H1 (cell line): ENCODE measurements at regions not wholly inside any gene's neighbourhood (a gene's known extent, or its start where the extent isn't known, plus 50 kb on each side); places are given as distances from the start of the nearest gene placed in this dataset.

Experiments
- POLR2AphosphoS5 ChIP-seq: IDR thresholded peaks from 2 replicates; pipeline ENCODE4 v1.6.1; 2011; ENCODE audit warnings: low read depth, low read length
- TF ChIP-seq, protein P1 (sequence below), 3 experiments: IDR thresholded peaks; 1 replicate in 2 of 3; 2 replicates in 1 of 3; pipeline versions ENCODE4 v1.5.1 to v1.6.1; 2011; ENCODE audit warnings: low read length in 3 of 3, mild to moderate bottlenecking in 3 of 3, inconsistent platforms in 2 of 3, low read depth in 1 of 3, moderate library complexity in 1 of 3; ENCODE audit not compliant: insufficient read depth in 1 of 3; ENCODE audit errors: control extremely low read depth in 1 of 3

DNA sequence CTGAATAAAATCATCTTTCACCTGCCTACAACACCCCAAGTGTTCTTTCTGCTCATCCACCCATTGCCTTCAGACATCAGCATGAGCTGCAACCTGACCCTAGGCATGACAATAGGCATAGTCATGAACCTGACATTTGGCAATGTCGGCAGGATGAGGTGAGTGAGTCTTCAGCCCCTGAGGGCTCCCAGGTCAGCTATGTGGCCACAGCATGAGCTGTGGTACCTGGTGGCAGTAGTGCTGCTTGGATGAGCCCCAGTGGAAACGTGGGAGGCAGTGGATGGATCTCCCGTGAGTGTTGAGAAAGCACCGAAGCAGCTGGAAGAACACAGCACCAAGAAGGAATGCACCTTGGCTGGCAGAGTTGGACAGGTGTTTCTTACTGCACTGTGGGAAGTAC lies 334.8 kb upstream of the FAR2 start:
- TF ChIP-seq, protein P1, sequence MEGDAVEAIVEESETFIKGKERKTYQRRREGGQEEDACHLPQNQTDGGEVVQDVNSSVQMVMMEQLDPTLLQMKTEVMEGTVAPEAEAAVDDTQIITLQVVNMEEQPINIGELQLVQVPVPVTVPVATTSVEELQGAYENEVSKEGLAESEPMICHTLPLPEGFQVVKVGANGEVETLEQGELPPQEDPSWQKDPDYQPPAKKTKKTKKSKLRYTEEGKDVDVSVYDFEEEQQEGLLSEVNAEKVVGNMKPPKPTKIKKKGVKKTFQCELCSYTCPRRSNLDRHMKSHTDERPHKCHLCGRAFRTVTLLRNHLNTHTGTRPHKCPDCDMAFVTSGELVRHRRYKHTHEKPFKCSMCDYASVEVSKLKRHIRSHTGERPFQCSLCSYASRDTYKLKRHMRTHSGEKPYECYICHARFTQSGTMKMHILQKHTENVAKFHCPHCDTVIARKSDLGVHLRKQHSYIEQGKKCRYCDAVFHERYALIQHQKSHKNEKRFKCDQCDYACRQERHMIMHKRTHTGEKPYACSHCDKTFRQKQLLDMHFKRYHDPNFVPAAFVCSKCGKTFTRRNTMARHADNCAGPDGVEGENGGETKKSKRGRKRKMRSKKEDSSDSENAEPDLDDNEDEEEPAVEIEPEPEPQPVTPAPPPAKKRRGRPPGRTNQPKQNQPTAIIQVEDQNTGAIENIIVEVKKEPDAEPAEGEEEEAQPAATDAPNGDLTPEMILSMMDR (IDR thresholded peaks at IDR 0.05; ENCODE audit: control extremely low read depth in 1 of 3, insufficient read depth in 1 of 3, low read depth in 1 of 3, low read length in 3 of 3), result no peak
- TF ChIP-seq POLR2AphosphoS5, result no peak
